Smooth muscle cell (in vitro differentiated cells): ENCODE measurements at regions not wholly inside any gene's neighbourhood (a gene's known extent, or its start where the extent isn't known, plus 50 kb on each side); places are given as distances from the start of the nearest gene placed in this dataset.

ENCODE experiments used
- DNase-seq: peaks from one replicate; lab custom pipeline; 2025; ENCODE audit not compliant: unreplicated experiment; lab: John Stamatoyannopoulos, UW
- H2AFZ ChIP-seq: fragments of 200-600 bp; sonication (generic); 2 replicates; pipeline ENCODE4 v1.6.0; 2016; ENCODE audit warnings: antibody characterized with exemption, low read depth, mild to moderate bottlenecking
- H3F3A ChIP-seq: fragments of 200-600 bp; sonication (generic); 2 replicates; pipeline ENCODE4 v1.6.0; 2017; ENCODE audit warnings: antibody characterized with exemption, low read depth
- H3K27ac ChIP-seq: fragments of 200-600 bp; sonication (generic); 2 replicates; pipeline ENCODE4 v1.5.1; 2016; ENCODE audit warnings: low read depth, mild to moderate bottlenecking
- H3K27me3 ChIP-seq: fragments of 200-600 bp; sonication (generic); 2 replicates; pipeline ENCODE4 v1.6.1; 2016; ENCODE audit warnings: low read depth, mild to moderate bottlenecking
- H3K36me3 ChIP-seq: fragments of 200-600 bp; sonication (generic); 2 replicates; pipeline ENCODE4 v1.5.1; 2016; ENCODE audit warnings: low read depth
- H3K4me1 ChIP-seq: fragments of 200-600 bp; sonication (generic); 2 replicates; pipeline ENCODE4 v1.5.1; 2016; ENCODE audit warnings: low read depth
- H3K4me2 ChIP-seq: fragments of 200-600 bp; sonication (generic); 2 replicates; pipeline ENCODE4 v1.6.0; 2016; ENCODE audit warnings: mild to moderate bottlenecking
- H3K4me3 ChIP-seq: fragments of 200-600 bp; sonication (generic); 2 replicates; pipeline ENCODE4 v1.5.1; 2016; ENCODE audit warnings: mild to moderate bottlenecking
- H3K79me2 ChIP-seq: fragments of 200-600 bp; sonication (generic); 2 replicates; pipeline ENCODE4 v1.6.0; 2016; ENCODE audit warnings: low read depth, mild to moderate bottlenecking
- H3K9ac ChIP-seq: fragments of 200-600 bp; sonication (generic); 2 replicates; pipeline ENCODE4 v1.6.0; 2016; ENCODE audit warnings: low read depth
- H3K9me3 ChIP-seq: fragments of 200-600 bp; sonication (generic); replicated peaks from 2 replicates; pipeline ENCODE4 v1.5.1; 2016; ENCODE audit warnings: low read depth
- H4K20me1 ChIP-seq: fragments of 200-600 bp; sonication (generic); 2 replicates; pipeline ENCODE4 v1.6.0; 2016; ENCODE audit warnings: low read depth
- WGBS: methylation state at CpG from one replicate; pipeline ENCODE4 v1.1.7; 2016; ENCODE audit warnings: low lambda C conversion rate; 5-methylcytosine and 5-hydroxymethylcytosine counted together
- TF ChIP-seq, protein P1 (sequence below): fragments of 200-600 bp; sonication (generic); IDR thresholded peaks from 2 replicates; pipeline ENCODE4 v1.5.1; 2017; ENCODE audit warnings: borderline replicate concordance, mild to moderate bottlenecking, antibody characterized with exemption; ENCODE audit not compliant: insufficient read depth, poor library complexity, severe bottlenecking

DNA sequence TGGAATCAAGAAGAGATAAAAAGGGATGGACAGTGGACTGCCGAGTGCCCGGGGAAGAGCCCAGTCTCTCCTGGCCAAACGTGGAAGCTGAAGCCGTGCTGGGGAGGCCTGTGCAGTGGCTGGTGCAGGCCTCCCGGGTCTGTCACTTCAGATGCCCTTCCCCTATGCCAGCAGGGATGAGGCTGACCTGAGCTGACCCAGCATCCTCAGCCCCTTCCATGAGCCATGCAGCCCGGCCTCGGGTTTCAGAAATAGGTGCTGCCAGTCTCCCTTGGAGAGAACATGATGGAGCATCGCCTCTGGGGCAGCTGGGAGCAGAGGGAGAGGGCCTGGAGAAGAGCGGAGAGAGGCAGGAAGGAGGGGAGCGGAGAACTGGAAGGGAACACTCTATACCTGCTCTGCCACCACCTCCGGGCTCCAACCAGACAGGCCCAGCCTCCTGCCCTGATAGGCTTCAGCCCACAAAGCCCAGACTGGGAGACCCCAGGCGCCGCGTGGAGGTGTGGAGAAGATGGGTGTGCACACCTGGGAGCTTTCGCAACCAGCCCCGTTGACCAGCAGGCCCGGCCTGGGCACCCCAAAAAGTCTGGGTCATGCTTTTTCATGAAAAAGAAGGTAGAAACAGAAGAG, 68.6 kb upstream of the PPP2R2D start:
- Histone ChIP-seq H3K36me3 (no peaks in the 10 kb centered on the region), H4K20me1 (no peaks in the 10 kb centered on the region), H3K4me3 (no peak overlapping the region), H3K4me1 (no peaks in the 10 kb centered on the region), H3K79me2 (no peaks in the 10 kb centered on the region), H3K9ac (no peak overlapping the region), H2AFZ (no peak overlapping the region), H3K9me3 (no peaks in the 10 kb centered on the region), H3K27me3 (no peaks in the 10 kb centered on the region), H3K27ac (no peak overlapping the region), H3F3A (no peaks in the 10 kb centered on the region), H3K4me2 (no peak overlapping the region)
- WGBS: 89% methylated on average over 17 of the region's 17 CpGs
- DNase-seq: no peak
- TF ChIP-seq, protein P1, sequence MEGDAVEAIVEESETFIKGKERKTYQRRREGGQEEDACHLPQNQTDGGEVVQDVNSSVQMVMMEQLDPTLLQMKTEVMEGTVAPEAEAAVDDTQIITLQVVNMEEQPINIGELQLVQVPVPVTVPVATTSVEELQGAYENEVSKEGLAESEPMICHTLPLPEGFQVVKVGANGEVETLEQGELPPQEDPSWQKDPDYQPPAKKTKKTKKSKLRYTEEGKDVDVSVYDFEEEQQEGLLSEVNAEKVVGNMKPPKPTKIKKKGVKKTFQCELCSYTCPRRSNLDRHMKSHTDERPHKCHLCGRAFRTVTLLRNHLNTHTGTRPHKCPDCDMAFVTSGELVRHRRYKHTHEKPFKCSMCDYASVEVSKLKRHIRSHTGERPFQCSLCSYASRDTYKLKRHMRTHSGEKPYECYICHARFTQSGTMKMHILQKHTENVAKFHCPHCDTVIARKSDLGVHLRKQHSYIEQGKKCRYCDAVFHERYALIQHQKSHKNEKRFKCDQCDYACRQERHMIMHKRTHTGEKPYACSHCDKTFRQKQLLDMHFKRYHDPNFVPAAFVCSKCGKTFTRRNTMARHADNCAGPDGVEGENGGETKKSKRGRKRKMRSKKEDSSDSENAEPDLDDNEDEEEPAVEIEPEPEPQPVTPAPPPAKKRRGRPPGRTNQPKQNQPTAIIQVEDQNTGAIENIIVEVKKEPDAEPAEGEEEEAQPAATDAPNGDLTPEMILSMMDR: no peak

DNA sequence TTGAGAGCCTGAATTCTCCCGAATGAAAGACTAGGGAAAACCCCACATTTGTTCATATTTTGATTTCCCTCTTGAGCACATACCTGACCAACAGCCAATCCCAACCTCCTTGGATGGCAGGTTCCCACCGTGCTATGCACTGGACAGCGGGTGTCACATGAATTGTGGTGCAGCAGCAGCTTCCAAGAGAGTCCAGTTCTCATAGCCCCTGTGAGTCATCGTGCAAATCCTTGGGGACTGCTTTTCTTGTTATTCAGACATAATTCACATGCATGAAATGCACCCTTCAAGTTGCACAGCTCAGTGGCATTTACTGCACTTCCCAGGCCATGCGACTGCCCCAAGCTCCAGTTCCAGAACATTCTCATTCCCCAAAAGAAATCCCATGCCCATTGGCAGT, 67.8 kb upstream of the PPP2R2D start:
- no peaks in the 10 kb centered on the region for H3K27me3 ChIP-seq
- H3K4me3 ChIP-seq: no peak overlapping the region
- no peak for DNase-seq
- TF ChIP-seq, protein P1: no peak
- H3K27ac ChIP-seq: no peak overlapping the region
- H3K9ac ChIP-seq: no peak overlapping the region
- H3K4me2 ChIP-seq: no peak overlapping the region
- no peaks in the 10 kb centered on the region for H4K20me1 ChIP-seq
- H3K4me1 ChIP-seq: no peaks in the 10 kb centered on the region
- no peaks in the 10 kb centered on the region for H3K9me3 ChIP-seq
- H3K79me2 ChIP-seq: no peaks in the 10 kb centered on the region
- 88% methylated on average over 5 of the region's 5 CpGs for WGBS
- no peak overlapping the region for H2AFZ ChIP-seq
- no peaks in the 10 kb centered on the region for H3K36me3 ChIP-seq
- no peaks in the 10 kb centered on the region for H3F3A ChIP-seq

DNA sequence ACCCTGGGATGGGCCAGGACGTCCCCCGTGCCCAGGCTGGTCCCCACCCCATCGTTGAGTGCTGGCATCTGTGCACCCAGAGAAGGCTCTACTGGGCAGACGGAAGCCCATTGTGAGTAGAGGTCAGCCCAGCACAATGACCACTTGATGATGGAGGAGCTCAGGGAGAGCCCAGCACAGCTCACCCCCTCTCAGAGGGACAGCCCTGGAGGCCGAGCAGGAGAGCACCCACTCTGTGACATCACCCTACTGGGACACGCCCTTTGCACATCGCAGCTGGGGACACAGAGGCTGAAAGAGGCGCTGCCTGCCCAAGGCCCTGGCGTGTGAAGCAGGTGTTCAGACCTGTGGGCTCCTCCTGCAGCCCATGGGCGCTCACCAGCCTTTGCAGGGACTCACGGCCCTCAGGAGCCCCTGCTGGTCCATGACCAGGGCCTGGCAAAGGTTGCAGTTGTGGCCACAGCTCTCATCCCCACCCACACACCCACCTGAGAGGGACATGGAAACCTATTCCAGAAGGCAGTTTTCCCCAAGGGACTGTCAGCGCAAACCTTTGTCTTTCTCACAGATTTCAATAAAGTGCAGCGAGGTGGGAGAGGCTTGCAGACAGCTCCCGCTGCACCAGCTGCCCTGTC, 67.2 kb upstream of the PPP2R2D start:
- TF ChIP-seq, protein P1: no peak
- DNase-seq: no peak
- Histone ChIP-seq H3K4me1 (no peaks in the 10 kb centered on the region), H3K9me3 (no peaks in the 10 kb centered on the region), H3K27me3 (no peaks in the 10 kb centered on the region), H3K4me2 (no peak overlapping the region), H3K27ac (no peak overlapping the region), H4K20me1 (no peaks in the 10 kb centered on the region), H3F3A (no peaks in the 10 kb centered on the region), H3K9ac (no peak overlapping the region), H3K4me3 (no peak overlapping the region), H2AFZ (no peak overlapping the region), H3K36me3 (no peaks in the 10 kb centered on the region), H3K79me2 (no peaks in the 10 kb centered on the region)
- 94% methylated on average over 14 of the region's 14 CpGs for WGBS
